Activated T-cell treated with anti-CD3 and anti-CD28 coated beads for 4 hours (primary cell): ENCODE measurements at regions not wholly inside any gene's neighbourhood (a gene's known extent, or its start where the extent isn't known, plus 50 kb on each side); places are given as distances from the start of the nearest gene placed in this dataset.
"Not testable (repeated sequence)": the region's sequence is repeated elsewhere in the genome, so short reads cannot be mapped to it uniquely, and the experiment has no call there.

ENCODE experiments used
- DNase-seq: peaks from one replicate; pipeline ENCODE4 v3.0.0-alpha.2; 2020

GRCh38 chr4:72935462-72935861 lies 134.1 kb downstream of the COX18 start:
- no peak for DNase-seq

DNA sequence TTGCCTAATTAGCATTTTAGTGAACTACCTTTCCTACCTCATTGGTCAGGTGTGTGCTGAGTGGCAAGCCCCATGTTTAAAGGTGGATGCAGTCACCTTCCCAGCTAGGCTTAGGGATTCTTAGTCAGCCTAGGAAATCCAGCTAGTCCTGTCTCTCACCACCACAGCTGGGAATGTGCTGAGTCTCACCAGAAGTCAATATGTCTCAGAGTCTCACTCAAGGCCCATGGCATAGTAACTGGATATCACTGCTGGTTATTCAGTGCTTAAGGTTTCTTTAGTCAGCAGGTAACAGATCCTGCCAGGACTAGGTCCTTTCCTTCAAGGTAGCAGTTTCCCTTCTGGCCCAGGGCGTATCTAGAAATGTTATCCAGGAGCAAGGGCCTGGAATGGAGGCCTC lies 136.5 kb downstream of the COX18 start:
- DNase-seq = no peak

DNA sequence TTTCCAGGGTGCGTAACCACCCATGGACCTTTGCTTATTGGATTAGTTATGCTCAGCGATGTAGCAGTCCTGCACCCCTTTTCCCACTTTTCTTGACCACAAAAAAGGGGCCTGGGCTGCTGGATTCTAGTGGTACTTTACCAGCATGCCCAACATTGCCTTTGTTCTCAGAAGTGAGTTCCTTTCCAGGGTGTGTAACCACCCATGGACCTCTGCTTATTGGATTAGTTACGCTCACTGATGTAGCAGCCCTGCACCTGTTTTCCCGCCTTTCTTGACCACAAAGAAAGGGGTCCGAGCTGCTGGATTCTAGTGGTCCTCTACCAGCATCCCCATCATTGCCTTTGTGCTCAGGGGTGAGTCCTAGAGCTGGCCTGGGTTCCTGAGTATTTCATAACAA lies 138.2 kb downstream of the COX18 start:
- DNase-seq = no peak

GRCh38 chr4:72929596-72930274 lies 139.8 kb downstream of the COX18 start:
- not testable (repeated sequence) for DNase-seq

DNA sequence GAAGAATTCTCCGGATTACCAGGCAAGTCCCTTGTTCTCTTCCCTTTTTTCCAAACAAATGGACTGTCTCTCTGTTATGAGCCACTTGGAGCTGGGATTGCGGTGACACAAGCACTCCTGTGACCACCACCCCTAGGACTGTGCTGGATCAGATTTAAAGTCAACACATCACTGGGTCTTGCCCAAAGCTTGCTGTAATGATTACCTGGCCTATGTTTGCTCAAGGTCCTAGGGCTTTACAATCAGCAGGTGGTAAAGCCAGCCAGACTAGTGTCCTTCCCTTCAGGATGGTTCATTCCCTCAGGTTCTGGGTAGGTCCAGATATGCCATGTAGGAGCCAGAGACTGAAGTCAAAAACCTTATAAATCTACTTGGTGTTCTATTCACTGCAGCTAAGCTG lies 144.7 kb downstream of the COX18 start:
- DNase-seq = no peak

DNA sequence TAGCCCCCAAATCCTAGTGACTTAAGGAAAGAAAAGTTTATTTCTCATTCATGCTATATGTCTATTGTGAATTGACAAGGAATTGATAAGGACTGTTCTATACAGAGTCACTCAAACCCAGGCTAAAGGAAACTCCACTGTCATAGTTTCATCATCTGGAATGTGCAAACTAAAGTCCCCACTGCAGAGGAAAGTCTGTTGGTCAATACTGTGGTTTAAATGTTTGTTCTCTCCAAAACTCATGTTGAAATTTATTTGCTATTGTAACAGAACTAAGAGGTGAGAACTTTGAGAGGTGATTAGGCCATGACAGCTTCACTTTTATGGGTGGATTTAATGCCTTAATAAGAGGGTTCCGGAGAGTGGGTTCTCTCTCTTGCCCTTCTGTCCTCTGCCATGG lies 149.6 kb downstream of the COX18 start:
- DNase-seq = no peak

GRCh38 chr4:72919464-72919863 lies 150.1 kb downstream of the COX18 start:
- DNase-seq = no peak

DNA sequence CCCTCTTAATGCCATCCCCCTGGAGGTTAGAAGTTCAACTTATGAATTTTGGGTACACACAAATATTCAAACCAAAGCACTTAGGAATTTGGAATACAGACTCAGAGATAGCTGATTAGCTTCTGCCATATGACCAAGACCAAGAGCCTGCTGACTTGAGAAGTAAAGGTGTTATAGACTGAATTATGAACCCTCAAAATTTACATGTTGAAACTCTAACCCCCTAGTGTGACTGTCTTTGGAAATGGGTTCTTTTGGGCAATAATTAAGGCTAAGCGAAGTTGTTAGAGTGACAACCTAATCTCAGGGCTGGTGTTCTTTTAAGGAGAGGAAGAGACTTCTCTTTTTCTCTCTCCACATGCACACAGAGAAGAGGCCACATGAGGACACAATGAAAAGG lies 151.2 kb downstream of the COX18 start:
- DNase-seq = no peak

- no peak for DNase-seq
Observed at GRCh38 chr4:72911316-72911715, 158.2 kb downstream of the COX18 start.

DNA sequence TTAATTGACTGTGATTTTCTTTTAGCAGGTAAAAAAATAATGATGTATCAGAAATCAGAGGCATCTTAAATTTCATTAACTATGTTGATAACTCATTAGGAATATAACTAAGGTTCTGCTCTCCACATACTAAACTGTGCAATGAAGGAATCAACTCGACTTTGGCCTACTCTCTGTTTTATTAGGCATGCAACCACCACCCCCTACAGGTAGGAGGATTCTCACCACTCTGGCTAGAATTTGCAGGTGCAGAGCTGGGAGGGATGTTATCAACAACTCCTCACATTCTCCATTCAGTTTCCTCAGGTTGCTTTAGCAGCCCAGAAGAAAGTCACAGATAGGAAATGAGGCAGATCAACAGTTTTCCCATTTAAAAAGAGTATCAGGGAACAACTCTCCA lies 160.1 kb downstream of the COX18 start:
- DNase-seq = no peak

- DNase-seq = no peak
Observed at GRCh38 chr4:72902354-72902753, 167.2 kb downstream of the COX18 start.

DNA sequence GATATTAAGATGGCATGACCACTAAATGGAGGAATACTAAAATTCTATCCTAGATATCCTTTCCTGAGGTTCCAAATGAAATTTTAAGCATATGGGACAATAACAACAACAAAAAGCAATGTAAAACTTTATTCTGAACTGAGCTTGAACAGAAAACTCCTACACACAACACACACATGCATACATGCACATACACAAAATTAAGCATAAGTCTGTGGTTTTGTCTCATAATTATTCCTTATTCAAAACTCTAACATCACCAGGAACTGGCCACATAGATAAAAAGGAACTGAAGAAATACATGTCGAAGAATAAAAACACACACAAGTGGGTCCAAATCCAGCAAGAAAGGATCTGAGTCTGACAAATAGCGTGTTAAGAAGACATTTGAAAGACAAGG lies 168.0 kb downstream of the COX18 start:
- no peak for DNase-seq

GRCh38 chr4:72900952-72901351 lies 168.6 kb downstream of the COX18 start:
- no peak for DNase-seq

GRCh38 chr4:72899621-72900020 lies 169.9 kb downstream of the COX18 start:
- no peak for DNase-seq

- no peak for DNase-seq
Observed at GRCh38 chr4:72899214-72899613, 170.3 kb downstream of the COX18 start.

DNA sequence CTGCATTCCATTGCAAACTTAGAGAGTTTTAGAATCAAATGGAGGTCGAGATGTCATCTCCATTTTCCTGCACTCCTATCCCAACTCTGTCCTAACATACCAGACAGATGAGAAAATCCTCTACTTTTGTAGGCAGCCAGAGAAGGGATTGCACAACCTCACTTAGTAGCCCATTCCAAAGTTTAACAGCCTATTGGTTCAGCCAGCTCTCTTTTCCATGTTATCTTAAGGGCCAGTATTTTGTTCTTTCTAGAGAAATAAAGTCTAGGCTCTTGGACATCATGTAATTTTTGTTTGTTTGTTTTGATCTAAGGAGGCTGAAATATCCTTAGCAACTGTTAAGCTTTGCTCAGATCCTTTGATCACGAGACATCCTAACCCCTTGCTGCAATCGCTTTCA lies 173.0 kb downstream of the COX18 start:
- no peak for DNase-seq

GRCh38 chr4:72895408-72895807 lies 174.1 kb downstream of the COX18 start:
- no peak for DNase-seq

DNA sequence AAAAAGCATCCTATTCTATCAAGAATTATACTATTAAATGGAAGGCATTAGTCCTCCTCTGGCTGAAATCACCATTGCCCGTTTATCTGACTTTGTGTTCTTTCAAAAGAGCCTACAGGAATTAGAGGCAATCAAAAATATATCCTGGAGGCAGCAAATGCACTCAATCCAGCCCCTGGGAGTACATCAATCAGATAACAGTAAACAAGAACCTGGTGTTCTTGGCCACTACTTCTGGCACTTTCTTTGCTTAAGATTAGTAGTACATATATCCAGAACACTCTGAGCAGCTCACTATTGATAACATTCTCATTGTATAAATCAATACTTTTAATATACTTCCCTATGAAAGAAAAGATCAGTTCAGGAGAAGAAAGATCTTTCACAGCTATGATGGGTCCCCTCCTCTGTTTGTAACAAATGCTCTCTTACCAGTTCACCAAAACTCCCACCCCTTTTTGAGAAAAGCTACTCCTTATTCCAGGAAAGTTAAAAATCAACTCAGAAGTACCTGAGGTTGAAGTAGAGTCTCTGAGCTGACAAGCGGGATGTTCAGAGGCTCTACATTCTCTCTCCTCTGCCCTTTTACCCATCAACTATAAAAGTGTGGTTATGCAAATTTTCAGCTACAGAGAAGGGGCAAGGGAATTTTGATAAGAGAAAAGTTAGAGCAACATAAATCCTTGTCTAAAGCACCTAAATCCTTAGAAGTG lies 176.0 kb downstream of the COX18 start:
- no peak for DNase-seq

DNA sequence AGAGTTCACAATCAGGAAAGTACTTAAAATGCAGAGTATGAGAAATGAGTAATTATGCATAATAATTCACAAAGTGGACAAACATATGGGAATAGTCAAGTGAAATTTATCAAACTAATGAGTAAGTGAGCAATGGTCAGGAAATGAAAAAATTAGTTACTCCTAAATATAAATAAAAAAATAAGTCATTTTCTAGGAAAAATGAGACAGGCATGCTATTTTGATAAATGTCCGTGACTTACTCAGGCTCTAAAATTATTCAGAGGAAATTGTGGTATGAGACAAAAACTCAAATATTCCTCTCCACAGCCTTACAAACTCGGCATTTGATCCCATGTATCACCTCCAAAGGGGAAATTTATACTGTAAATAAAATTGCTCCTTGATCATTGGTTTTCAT lies 181.2 kb downstream of the COX18 start:
- no peak for DNase-seq

- no peak for DNase-seq
Observed at GRCh38 chr4:72887152-72887551, 182.4 kb downstream of the COX18 start.

DNA sequence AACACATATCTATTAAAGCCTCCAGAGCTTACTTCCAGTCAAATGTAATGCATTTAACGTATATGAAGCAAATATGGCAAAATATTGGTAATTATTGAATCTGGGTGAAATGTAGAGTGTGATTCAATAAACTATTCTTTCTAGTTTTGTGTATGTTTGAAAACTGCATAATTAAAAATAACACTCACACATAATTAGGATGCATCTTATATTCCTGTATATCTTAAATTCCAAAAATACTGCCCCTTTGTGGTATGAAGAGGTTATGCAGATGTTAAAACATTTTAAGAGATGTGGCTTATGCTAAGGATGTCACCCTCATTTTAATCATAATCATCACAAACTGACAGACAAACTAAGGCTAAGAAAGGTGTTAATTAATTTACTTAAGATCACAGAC lies 182.9 kb downstream of the COX18 start:
- DNase-seq = no peak

- DNase-seq = not testable (repeated sequence)
Observed at GRCh38 chr4:72884225-72884624, 185.3 kb downstream of the COX18 start.

DNA sequence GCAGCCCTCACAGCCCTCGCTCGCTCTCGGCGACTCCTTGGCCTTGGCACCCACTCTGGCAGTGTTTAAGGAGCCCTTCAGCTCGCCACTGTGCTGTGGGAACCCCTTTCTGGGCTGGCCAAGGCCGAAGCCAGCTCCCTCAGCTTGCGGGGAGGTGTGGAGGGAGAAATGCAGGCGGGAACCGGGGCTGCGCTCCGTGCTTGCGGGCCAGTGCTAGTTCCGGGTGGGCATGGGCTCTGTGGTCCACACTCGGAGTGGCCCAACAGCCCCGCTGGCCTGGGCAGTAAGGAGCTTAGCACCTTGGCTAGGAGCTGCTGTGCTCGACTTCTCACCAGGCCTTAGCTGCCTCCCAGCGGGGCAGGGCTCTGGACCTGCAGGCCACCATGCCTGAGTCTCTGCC lies 192.6 kb downstream of the COX18 start:
- DNase-seq = no peak

DNA sequence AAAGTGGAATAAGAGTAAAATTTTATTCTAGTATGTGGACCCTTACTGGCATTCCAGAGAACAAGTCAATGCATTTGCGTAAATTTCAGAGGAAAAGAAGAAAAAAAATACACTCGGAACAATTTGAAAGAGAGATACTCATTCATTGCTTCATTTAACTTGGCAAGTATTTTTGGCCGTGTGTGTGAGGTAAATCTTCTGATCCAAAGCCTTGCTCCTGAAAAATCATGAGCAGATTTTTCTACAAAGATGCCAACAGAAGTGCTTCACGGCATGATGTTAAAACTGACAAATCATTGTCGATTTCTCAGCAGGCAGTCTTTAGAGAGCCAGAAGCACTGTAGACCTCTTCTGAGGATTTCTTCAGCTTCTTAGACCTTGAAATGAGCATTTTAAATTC lies 194.0 kb downstream of the COX18 start:
- DNase-seq = no peak

DNA sequence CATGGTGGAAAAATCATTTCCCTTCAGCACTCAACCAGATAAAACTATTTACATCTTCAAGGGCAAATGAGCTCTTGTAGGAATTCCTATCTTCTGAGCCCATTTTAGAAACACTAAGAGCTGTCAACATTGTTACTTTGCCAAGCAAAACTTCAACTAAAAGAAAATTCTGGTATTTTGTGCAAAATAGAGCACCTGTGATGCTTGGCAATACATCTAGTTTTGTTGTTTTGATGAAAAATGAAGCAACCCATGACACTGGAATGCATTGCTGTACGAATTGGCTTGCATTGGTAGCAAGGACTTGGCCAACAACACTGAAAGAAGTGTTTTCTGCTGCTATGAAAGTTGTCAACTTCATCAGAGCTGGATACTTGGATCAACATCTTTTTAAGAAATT lies 194.4 kb downstream of the COX18 start:
- DNase-seq = no peak
